Erythroblast (primary cell): ENCODE measurements at regions not wholly inside any gene's neighbourhood (a gene's known extent, or its start where the extent isn't known, plus 50 kb on each side); places are given as distances from the start of the nearest gene placed in this dataset.

Source experiments
- GATA1 ChIP-seq: IDR thresholded peaks from 2 replicates; pipeline ENCODE4 v1.6.1; 2011; ENCODE audit warnings: low read depth, mild to moderate bottlenecking, control low read depth, low read length, moderate library complexity
- POLR2A ChIP-seq: IDR thresholded peaks from 2 replicates; pipeline ENCODE4 v1.6.1; 2011; ENCODE audit warnings: mild to moderate bottlenecking, low read length

DNA sequence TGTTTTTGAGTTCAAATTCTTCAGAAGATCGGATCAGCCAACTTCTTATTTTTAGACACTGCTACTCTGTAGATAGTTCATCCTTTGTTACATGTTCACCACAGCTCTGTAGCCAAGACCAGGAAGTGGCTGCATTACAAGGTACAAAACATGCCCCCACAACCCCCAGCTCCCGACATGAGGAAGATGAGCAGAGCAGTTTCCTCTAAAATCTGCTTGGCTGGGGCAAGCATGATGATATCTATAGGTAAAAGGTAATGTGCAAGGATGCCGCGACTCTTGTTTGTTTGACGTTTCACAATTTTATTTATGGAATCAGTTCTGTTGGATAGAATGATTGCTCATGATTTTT is 126.5 kb upstream of the GRM7 start:
- no peak for TF ChIP-seq POLR2A
- TF ChIP-seq GATA1 = no peak
